Posterior vena cava (tissue), 2 donors: ENCODE measurements at regions not wholly inside any gene's neighbourhood (a gene's known extent, or its start where the extent isn't known, plus 50 kb on each side); places are given as distances from the start of the nearest gene placed in this dataset.
"Not testable (repeated sequence)": the region's sequence is repeated elsewhere in the genome, so short reads cannot be mapped to it uniquely, and the experiment has no call there.

Experiments used
- DNase-seq: peaks from one replicate; pipeline ENCODE4 v3.0.0-alpha.2; 2020; ENCODE audit warnings: low spot score
- intact Hi-C, 2 donors: fragments of 100-400 bp; cut with DNase I; formaldehyde crosslinking; loops; one replicate each; pipeline versions ENCODE4 v1.14.1 to v1.14.2; 2022 to 2023
- donor health status: DM: yes; HTN: yes; CAD: no.
- donor health status: DM: yes; HTN: yes; CAD: no.

- DNase-seq, intact Hi-C loops: not testable (repeated sequence)
Measured at GRCh38 chr6:88408355-88408754, 242.2 kb upstream of the CNR1 start.

GRCh38 chr6:88406674-88407073 is 240.5 kb upstream of the CNR1 start:
- peak; percentile 78 for DNase-seq
- intact Hi-C loops = not testable (repeated sequence)

GRCh38 chr6:88403486-88403885 is 237.3 kb upstream of the CNR1 start:
- no peak for DNase-seq
- intact Hi-C loops = no loop called here

DNA sequence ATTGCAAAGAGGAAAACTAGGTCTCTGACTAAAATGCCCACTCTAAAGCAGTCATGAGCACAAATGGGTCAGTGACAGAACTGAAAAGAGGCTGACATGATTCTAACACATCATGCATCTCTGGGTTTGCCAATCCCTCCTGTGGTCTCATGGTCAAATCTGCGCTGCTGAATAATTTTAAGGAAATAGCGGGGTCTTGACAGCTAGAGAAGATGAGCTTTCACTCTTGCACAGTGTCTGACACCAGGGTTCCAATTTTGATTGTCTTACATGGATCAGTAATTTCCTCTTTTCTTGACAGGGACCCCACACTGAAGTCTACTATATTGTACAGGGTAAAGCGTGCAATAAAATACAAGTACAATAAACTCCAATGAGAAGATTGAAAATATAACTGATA is 236.8 kb upstream of the CNR1 start:
- DNase-seq = no peak
- intact Hi-C loops = no loop called here

DNA sequence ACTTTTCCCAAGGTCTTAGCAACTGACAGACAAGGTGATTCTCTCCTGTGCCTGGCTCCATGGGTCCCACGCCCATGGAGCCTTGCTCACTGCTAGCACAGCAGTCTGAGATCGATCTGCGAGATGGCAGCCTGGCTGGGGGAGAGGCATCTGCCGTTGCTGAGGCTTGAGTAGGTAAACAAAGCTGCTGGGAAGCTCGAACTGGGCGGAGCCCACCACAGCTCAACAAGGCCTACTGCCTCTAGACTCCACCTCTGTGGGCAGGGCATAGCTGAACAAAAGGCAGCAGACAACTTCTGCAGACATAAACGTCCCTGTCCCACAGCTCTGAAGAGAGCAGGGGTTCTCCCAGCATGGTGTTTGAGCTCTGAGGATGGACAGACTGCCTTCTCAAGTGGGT is 224.9 kb upstream of the CNR1 start:
- intact Hi-C loops, DNase-seq: not testable (repeated sequence)

DNA sequence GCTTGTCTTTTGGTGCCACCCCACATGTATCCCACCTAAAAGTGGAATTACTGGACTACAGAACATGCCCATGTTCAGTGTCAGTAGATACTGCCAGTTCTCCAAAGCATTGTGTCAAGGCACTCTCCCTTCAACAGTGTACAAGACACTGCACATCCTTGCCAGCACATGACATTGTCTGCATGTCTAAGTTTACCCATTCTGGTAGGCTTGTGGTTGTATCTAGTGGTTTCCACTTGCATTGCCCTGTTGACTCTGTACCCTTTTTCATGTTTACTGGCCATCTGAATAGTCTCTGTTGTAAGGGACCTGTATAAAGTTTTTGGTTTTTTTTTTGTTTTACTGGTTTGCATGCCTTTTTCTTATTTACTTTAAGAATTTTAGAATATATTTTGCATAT is 222.4 kb upstream of the CNR1 start:
- intact Hi-C loops = no loop called here
- DNase-seq = no peak

DNA sequence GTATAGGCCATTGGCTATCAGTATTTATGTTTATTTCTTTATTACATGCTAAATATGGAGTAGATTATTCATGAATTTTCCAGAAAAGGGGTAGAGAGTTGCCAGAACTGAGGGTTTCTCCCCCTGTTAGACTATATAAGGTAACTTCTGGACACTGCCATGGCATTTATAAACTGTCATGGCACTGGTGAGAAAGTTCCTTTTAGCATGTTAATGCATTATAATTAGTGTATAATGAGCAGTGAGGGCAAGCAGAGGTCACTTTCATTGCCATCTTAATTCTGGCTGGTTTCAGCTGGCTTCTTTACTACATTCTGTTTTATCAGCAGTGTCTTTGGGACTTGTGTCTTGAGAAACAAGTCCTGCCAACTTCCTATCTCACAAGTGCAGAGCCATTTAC is 220.0 kb upstream of the CNR1 start:
- intact Hi-C loops = no loop called here
- DNase-seq = no peak

- intact Hi-C loops = no loop called here
- DNase-seq = no peak
Measured at GRCh38 chr6:88383183-88383582, 217.0 kb upstream of the CNR1 start.

GRCh38 chr6:88381289-88381642 is 215.1 kb upstream of the CNR1 start:
- intact Hi-C loops = no loop called here
- no peak for DNase-seq

- DNase-seq = no peak
- intact Hi-C loops = no loop called here
Measured at GRCh38 chr6:88380618-88381288, 214.6 kb upstream of the CNR1 start.

DNA sequence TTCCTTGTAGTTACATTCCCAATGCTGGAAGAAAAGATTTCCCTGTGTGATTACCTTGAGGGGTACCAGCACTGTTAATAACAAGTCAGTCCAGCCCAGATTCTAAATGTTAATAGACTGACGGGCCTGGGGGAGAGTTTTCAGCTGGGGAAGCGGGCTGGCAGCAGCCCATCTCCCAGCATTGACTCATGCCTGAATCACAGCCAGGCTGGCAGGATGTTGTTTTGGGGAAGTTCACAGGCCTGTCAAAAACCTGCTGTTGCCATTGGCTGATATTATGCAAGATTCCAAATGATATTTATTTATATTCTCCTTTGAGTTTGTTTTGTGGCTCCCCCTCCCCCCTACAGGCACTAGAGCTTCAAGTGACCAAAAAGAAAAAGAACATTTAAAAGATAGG is 213.9 kb upstream of the CNR1 start:
- intact Hi-C loops = no loop called here
- DNase-seq = peak; percentile 84

DNA sequence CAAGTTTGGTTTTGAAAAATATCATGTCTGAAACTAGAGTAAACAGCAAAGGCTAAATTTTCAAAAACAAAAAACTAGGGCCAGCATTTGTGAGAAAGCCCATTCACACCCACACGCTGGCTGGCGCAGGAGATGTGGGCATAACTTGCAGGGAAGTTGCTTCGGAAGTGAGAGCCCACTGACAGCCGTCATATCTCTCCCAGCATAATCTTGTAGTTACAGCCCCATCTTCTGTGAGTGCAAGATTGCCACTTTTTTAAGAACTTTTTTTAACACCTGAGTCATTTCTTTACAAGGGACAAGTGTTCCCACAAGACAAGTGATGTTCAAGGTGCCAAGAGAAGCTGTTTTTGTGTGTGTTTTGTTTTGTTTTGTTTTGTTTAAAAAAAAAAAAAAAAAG is 212.5 kb upstream of the CNR1 start:
- DNase-seq = no peak
- intact Hi-C loops = no loop called here

DNA sequence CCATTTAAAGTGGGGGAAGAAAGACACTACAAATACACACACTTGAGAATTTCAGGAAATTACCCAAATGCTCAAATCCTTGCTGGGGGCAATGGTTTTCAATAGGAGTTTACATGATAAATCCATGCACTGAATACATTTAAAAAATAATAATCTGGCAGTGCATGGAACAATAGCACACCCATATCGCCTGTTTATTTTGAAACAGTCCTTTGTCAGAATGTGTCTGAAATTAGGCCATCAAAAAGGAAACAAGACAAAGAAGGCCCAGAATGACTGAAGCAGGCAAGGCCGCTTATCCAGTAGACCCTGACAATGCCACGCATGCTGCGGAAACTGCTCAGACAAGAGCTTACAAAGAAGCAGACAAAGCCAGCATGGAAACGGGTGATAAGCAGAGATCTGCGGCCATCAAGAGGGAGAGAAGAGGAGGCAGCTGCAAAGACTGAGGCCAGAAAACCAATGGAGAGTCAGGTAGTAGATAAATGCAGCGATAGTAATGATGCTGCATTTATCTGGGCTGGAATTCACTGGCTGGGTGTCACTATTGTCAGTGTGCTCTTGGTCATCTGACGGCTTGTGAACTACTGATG is 211.9 kb upstream of the CNR1 start:
- DNase-seq = no peak
- intact Hi-C loops = no loop called here

GRCh38 chr6:88376768-88377387 is 210.7 kb upstream of the CNR1 start:
- intact Hi-C loops = no loop called here
- DNase-seq = no peak

DNA sequence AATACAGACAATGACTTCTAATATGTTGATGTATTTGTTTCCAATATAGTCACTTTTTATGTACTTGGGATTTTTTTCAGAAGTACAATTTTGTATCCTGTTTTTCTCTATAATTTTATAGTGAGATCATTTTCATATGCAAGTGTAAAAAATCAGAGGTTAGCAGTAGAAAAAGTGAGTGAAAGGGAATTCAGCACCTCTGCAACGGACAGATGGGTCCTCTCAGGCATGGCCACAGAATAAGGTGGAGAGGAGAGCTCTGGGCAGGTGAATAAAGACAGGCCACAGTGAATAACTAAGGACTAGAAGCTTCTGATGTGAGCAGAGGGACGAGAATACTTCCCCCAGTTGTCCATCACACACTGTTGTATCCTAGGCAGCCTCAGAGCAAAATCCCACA is 210.1 kb upstream of the CNR1 start:
- DNase-seq = no peak
- intact Hi-C loops = no loop called here

DNA sequence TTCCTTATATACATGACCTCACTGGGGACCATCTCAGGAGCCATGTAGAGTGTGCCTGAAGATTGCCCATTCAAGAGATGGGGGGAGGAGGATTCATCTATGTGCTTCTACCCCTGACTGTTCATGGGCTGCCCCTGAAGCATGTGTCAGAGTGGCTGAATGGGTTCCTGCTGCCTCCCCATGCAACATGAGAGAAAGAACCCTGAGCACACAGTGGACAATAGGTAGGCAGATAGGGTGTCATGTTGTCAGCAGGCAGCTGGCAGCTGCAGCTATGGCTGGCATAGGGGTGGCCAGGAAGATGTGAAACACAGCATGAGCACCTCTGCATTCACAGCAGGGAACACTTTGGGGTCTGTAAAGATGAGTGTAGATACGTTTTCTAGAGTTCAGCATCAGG is 208.4 kb upstream of the CNR1 start:
- DNase-seq = no peak
- intact Hi-C loops = loop anchor here in 1 of 2 donors (2.0 kb wide), 1 partner anchor 48 kb away; no protein-coding TSS in a partner anchor

GRCh38 chr6:88371480-88371879 is 205.3 kb upstream of the CNR1 start:
- intact Hi-C loops = no loop called here

GRCh38 chr6:88370127-88370710 is 204.1 kb upstream of the CNR1 start:
- intact Hi-C loops = no loop called here
- no peak for DNase-seq

More at GRCh38 chr6:88371480-88371879, 205.3 kb upstream of the CNR1 start:
- no peak for DNase-seq

- no peak for DNase-seq
- intact Hi-C loops = no loop called here
Measured at GRCh38 chr6:88369262-88369661, 203.1 kb upstream of the CNR1 start.

- intact Hi-C loops = no loop called here
- no peak for DNase-seq
Measured at GRCh38 chr6:88368071-88368787, 202.1 kb upstream of the CNR1 start.
